K562 (cell line): ENCODE measurements at regions not wholly inside any gene's neighbourhood (a gene's known extent, or its start where the extent isn't known, plus 50 kb on each side); places are given as distances from the start of the nearest gene placed in this dataset.

ENCODE experiments used
- ATAC-seq: fragments of 200-7000 bp; cut with Tn5 transposase; 3 replicates; pipeline ENCODE4 v1.9.1; 2020; ENCODE audit warnings: moderate library complexity
- BruUV-seq: library from RNA; stranded (reverse); fragments of 400-500 nt; replicated peaks from 2 replicates; lab custom pipeline; 2021; lab: Mats Ljungman, UMichigan
- CTCF ChIA-PET: fragments of 300-600 bp; formaldehyde crosslinking; extraction: SDS; loops from one replicate; lab custom pipeline; 2021; ENCODE audit warnings: low intra/inter-chr PET ratio; lab: Yijun Ruan, JAX
- POLR2A ChIA-PET: fragments of 300-600, 350-650 bp; sonication (Branson Sonifier 250); formaldehyde crosslinking; extraction: SDS; loops from one replicate; lab custom pipeline; 2021; ENCODE audit warnings: antibody characterized with exemption, inconsistent platforms; lab: Yijun Ruan, JAX
- DNase-seq, 4 experiments: peaks; one replicate each; pipeline versions ENCODE4 v3.0.0 to v3.0.0-alpha.2; 2011 to 2018; ENCODE audit warnings: low spot score in 3 of 4, mixed read lengths in 3 of 4; ENCODE audit errors: extremely low read depth in 1 of 4
- FAIRE-seq: peaks from 2 replicates; lab custom pipeline; 2011; peaks lifted over from hg19 to GRCh38; lab: Jason Lieb, UNC
- H2AFZ ChIP-seq: 2 replicates; pipeline ENCODE4 v1.6.0; 2011; ENCODE audit warnings: low read depth, low read length, control low read depth, inconsistent platforms
- H3K27ac ChIP-seq: fragments of 200-600 bp; 3 replicates; pipeline ENCODE4 v1.8.0; 2011; ENCODE audit warnings: low read depth, mild to moderate bottlenecking, control low read depth, inconsistent platforms, low read length, moderate library complexity, mixed read lengths; ENCODE audit errors: extremely low read depth
- H3K27me3 ChIP-seq, 2 experiments: fragments of 300-600 bp in 1 of 2; 2 replicates in 1 of 2; 3 replicates in 1 of 2; pipeline versions ENCODE4 v1.6.0 to v1.8.0; 2011; ENCODE audit warnings: inconsistent platforms in 2 of 2, low read length in 2 of 2, mild to moderate bottlenecking in 1 of 2, mixed read lengths in 1 of 2, moderate library complexity in 1 of 2; ENCODE audit not compliant: control insufficient read depth in 2 of 2, insufficient read depth in 2 of 2
- H3K36me3 ChIP-seq: fragments of 300-600 bp; 3 replicates; pipeline ENCODE4 v1.8.0; 2011; ENCODE audit warnings: mild to moderate bottlenecking, low read length, inconsistent platforms; ENCODE audit not compliant: control insufficient read depth, insufficient read depth
- H3K4me1 ChIP-seq, 2 experiments: fragments of 200-600 bp in 1 of 2; replicated peaks in 1 of 2; 2 replicates in 1 of 2; 3 replicates in 1 of 2; pipeline versions ENCODE4 v1.5.1 to v1.8.0; 2011; ENCODE audit warnings: inconsistent platforms in 2 of 2, low read length in 2 of 2, mild to moderate bottlenecking in 1 of 2, mixed read lengths in 1 of 2, moderate library complexity in 1 of 2; ENCODE audit not compliant: control insufficient read depth in 2 of 2, insufficient read depth in 2 of 2
- H3K4me2 ChIP-seq: 2 replicates; pipeline ENCODE4 v1.6.1; 2011; ENCODE audit warnings: low read length, control low read depth, inconsistent platforms, mixed read lengths; ENCODE audit not compliant: insufficient read depth
- H3K4me3 ChIP-seq: fragments of 200-600 bp; sonication (generic), shearing (Covaris generic); 2 replicates; pipeline ENCODE4 v1.5.1; 2016; ENCODE audit warnings: control low read depth, inconsistent platforms
- H3K79me2 ChIP-seq: fragments of 200-600 bp; 3 replicates; pipeline ENCODE4 v1.8.0; 2011; ENCODE audit warnings: low read length, inconsistent platforms; ENCODE audit not compliant: control insufficient read depth, insufficient read depth
- H3K9ac ChIP-seq, 2 experiments: 2 replicates each; pipeline versions ENCODE4 v1.6.0 to v1.6.1; 2011; ENCODE audit warnings: low read depth in 2 of 2, low read length in 2 of 2, control low read depth in 1 of 2, inconsistent platforms in 1 of 2, mild to moderate bottlenecking in 1 of 2, mixed read lengths in 1 of 2; ENCODE audit not compliant: insufficient read depth in 1 of 2
- H3K9me1 ChIP-seq: one replicate; pipeline ENCODE4 v1.6.0; 2011; ENCODE audit warnings: inconsistent platforms, mild to moderate bottlenecking, low read length, moderate library complexity; ENCODE audit not compliant: control insufficient read depth, insufficient read depth
- H3K9me3 ChIP-seq: replicated peaks from 2 replicates; pipeline ENCODE4 v1.5.1; 2011; ENCODE audit warnings: low read depth, low read length, inconsistent platforms; ENCODE audit not compliant: control insufficient read depth, insufficient read depth
- H4K20me1 ChIP-seq: replicated peaks from 2 replicates; pipeline ENCODE4 v1.6.1; 2011; ENCODE audit warnings: low read length, inconsistent platforms, mixed read lengths; ENCODE audit not compliant: control insufficient read depth, insufficient read depth
- NR2C2 ChIP-seq, 2 experiments: fragments of 200-800 bp in 1 of 2; sonication (Bioruptor generic) in 1 of 2; sonication (generic) in 1 of 2; formaldehyde crosslinking in 1 of 2; IDR thresholded peaks; 2 replicates each; pipeline versions ENCODE4 v1.6.1 to v1.8.0; 2016 to 2022; ENCODE audit warnings: mild to moderate bottlenecking in 1 of 2, missing compliant biosample characterization in 1 of 2, missing genetic modification characterization in 1 of 2, missing genetic modification reagents in 1 of 2
- YBX1 ChIP-seq: fragments of 450-650 bp; IDR thresholded peaks from 2 replicates; pipeline ENCODE4 v1.7.1; 2016; ENCODE audit warnings: mild to moderate bottlenecking
- WGBS: fragments of 100-300 bp; shearing (Covaris generic); methylation state at CpG from one replicate; pipeline ENCODE4 v1.1.6; 2016; ENCODE audit warnings: low coverage, mixed read lengths; ENCODE audit not compliant: insufficient coverage; ENCODE audit errors: missing lambda C conversion rate; 5-methylcytosine and 5-hydroxymethylcytosine counted together
- in situ Hi-C: fragments of 300-500 bp; cut with MboI; formaldehyde crosslinking; loops from 4 replicates; pipeline ENCODE4 v1.15.0; 2018; ENCODE audit warnings: inconsistent platforms, mixed read lengths
- intact Hi-C: fragments of 100-400 bp; cut with micrococcal nuclease; formaldehyde crosslinking; loops from 2 replicates; pipeline ENCODE4 v1.14.2; 2022
- TF ChIP-seq, protein P1 (sequence below): sonication (generic); formaldehyde crosslinking; IDR thresholded peaks from 2 replicates; pipeline ENCODE4 v1.8.0; 2023; ENCODE audit warnings: missing genetic modification reagents, mild to moderate bottlenecking, borderline replicate concordance

GRCh38 chr3:182027366-182027765 lies 315.6 kb downstream of the SOX2 start:
- in situ Hi-C loops = no loop called here
- Histone ChIP-seq H3K36me3 (no peaks in the 10 kb centered on the region), H3K4me3 (no peak overlapping the region), H3K9ac (no peak overlapping the region), H3K4me2 (no peak overlapping the region), H2AFZ (no peak overlapping the region), H4K20me1 (no peaks in the 10 kb centered on the region), H3K4me1 (no peaks in the 10 kb centered on the region), H3K9me1 (no peaks in the 10 kb centered on the region)
- intact Hi-C loops = no loop called here
- CTCF ChIA-PET = no interaction called here
- FAIRE-seq = no peak
- no peak for DNase-seq
- BruUV-seq = no TSS peak
- POLR2A ChIA-PET = no interaction called here
- TF ChIP-seq NR2C2 (CRISPR knock-in tag; IDR thresholded peaks at IDR 0.05) (no peak), NR2C2 (tag; IDR thresholded peaks at IDR 0.05) (no peak), YBX1 (no peak)
- TF ChIP-seq, protein P1, sequence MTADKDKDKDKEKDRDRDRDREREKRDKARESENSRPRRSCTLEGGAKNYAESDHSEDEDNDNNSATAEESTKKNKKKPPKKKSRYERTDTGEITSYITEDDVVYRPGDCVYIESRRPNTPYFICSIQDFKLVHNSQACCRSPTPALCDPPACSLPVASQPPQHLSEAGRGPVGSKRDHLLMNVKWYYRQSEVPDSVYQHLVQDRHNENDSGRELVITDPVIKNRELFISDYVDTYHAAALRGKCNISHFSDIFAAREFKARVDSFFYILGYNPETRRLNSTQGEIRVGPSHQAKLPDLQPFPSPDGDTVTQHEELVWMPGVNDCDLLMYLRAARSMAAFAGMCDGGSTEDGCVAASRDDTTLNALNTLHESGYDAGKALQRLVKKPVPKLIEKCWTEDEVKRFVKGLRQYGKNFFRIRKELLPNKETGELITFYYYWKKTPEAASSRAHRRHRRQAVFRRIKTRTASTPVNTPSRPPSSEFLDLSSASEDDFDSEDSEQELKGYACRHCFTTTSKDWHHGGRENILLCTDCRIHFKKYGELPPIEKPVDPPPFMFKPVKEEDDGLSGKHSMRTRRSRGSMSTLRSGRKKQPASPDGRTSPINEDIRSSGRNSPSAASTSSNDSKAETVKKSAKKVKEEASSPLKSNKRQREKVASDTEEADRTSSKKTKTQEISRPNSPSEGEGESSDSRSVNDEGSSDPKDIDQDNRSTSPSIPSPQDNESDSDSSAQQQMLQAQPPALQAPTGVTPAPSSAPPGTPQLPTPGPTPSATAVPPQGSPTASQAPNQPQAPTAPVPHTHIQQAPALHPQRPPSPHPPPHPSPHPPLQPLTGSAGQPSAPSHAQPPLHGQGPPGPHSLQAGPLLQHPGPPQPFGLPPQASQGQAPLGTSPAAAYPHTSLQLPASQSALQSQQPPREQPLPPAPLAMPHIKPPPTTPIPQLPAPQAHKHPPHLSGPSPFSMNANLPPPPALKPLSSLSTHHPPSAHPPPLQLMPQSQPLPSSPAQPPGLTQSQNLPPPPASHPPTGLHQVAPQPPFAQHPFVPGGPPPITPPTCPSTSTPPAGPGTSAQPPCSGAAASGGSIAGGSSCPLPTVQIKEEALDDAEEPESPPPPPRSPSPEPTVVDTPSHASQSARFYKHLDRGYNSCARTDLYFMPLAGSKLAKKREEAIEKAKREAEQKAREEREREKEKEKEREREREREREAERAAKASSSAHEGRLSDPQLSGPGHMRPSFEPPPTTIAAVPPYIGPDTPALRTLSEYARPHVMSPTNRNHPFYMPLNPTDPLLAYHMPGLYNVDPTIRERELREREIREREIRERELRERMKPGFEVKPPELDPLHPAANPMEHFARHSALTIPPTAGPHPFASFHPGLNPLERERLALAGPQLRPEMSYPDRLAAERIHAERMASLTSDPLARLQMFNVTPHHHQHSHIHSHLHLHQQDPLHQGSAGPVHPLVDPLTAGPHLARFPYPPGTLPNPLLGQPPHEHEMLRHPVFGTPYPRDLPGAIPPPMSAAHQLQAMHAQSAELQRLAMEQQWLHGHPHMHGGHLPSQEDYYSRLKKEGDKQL (CRISPR knock-in tag) = no peak
- TF ChIP-seq, all 486 proteins: peak for 0
- WGBS = 0% methylated on average over 1 of the region's 1 CpG
- no peak for ATAC-seq
- H3K79me2 ChIP-seq = no peaks in the 10 kb centered on the region
- no peaks in the 10 kb centered on the region for H3K27me3 ChIP-seq
- no peaks in the 10 kb centered on the region for H3K9me3 ChIP-seq
- no peak overlapping the region for H3K27ac ChIP-seq
